GM12865 (cell line): ENCODE measurements at regions not wholly inside any gene's neighbourhood (a gene's known extent, or its start where the extent isn't known, plus 50 kb on each side); places are given as distances from the start of the nearest gene placed in this dataset.

Source experiments
- DNase-seq: peaks from one replicate; pipeline ENCODE4 v3.0.0; 2010; ENCODE audit warnings: low read depth
- H3K4me3 ChIP-seq: 2 replicates; pipeline ENCODE4 v1.5.1; 2011; ENCODE audit warnings: mild to moderate bottlenecking, low read depth, low read length, control low read depth
- CTCF ChIP-seq: IDR thresholded peaks from 2 replicates; pipeline ENCODE4 v1.5.1; 2011; ENCODE audit warnings: low read length, control low read depth, low read depth, inconsistent platforms; ENCODE audit not compliant: insufficient read depth; ENCODE audit errors: missing control alignments

- no peak for TF ChIP-seq CTCF
- no peak overlapping the region for H3K4me3 ChIP-seq
- DNase-seq = no peak
Observed at GRCh38 chr1:110779636-110780035, 93.3 kb upstream of the CD53 start.

- no peak for TF ChIP-seq CTCF
- DNase-seq = no peak
- H3K4me3 ChIP-seq = no peak overlapping the region
Observed at GRCh38 chr1:110778821-110779220, 94.1 kb upstream of the CD53 start.

- DNase-seq = no peak
- no peak overlapping the region for H3K4me3 ChIP-seq
- no peak for TF ChIP-seq CTCF
Observed at GRCh38 chr1:110777228-110777627, 95.7 kb upstream of the CD53 start.

- DNase-seq = no peak
- H3K4me3 ChIP-seq = no peak overlapping the region
- no peak for TF ChIP-seq CTCF
Observed at GRCh38 chr1:110774398-110774797, 98.5 kb upstream of the CD53 start.

GRCh38 chr1:110773813-110774212 is 99.1 kb upstream of the KCNA3 start:
- TF ChIP-seq CTCF = no peak
- DNase-seq = no peak
- H3K4me3 ChIP-seq = no peak overlapping the region

- DNase-seq = no peak
- no peak overlapping the region for H3K4me3 ChIP-seq
- no peak for TF ChIP-seq CTCF
Observed at GRCh38 chr1:110771245-110772022, 96.7 kb upstream of the KCNA3 start.

GRCh38 chr1:110770832-110771231 is 96.1 kb upstream of the KCNA3 start:
- peak; percentile 30 for DNase-seq
- no peak for TF ChIP-seq CTCF
- no peak overlapping the region for H3K4me3 ChIP-seq
